ENCODE measurements at regions not wholly inside any gene's neighbourhood (a gene's known extent, or its start where the extent isn't known, plus 50 kb on each side); places are given as distances from the start of the nearest gene placed in this dataset.
"Not testable (repeated sequence)": the region's sequence is repeated elsewhere in the genome, so short reads cannot be mapped to it uniquely, and the experiment has no call there.

DNA sequence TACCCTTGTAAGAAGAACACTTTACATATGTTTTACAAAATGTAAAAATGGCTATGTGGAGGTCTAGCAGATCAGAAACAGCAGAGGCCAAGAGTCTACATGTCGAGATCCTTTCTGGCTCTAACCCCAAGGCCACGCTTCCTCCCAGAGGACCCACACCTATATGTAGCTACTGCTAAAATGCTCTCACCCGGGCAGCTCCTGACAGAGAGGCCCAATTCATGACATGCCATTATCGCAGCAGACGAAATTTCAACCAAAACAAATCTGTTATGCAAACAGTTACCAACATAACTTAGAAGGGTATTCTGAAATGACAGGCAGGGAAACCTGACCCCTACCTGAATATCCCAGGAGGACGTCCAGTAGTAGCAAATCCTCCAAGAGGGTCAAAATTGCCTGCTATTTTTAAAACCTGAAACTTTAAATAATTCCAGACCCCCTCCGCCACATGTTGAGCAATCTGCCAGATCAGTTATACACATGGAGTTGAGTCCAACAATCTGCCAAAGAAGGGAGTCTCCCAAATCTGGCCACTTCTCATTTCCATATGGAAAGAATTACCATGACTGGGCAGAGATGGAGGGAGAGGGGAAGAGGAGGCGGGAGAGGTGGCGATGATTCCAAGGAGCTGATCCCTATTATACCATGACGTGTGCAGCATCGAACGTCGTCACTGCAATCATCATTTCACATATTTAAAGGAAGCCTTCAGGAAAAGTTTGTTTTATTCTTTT is 192.9 kb upstream of the TBL1X start:
- DNase-seq, result no peak

DNA sequence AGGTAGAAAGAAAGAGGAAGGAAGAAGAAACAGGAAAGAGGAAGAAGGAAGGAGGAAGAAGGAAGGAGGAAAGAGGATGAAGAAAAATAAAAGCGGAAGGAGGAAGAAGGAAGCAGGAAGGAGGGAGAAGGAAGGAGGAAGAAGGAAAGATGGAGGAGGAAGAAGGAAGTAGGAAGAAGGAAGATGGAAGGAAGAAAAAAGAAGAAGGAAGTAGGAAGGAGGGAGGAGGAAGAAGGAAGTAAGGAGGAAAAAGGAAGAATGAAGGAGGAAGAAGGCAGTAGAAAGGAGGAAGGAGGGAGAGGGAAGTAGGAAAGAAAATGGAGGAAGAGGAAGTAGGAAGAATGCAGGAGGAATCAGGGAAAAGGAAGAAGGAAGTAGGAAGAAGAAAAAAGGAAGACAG is 191.1 kb upstream of the TBL1X start:
- no peak for DNase-seq

DNA sequence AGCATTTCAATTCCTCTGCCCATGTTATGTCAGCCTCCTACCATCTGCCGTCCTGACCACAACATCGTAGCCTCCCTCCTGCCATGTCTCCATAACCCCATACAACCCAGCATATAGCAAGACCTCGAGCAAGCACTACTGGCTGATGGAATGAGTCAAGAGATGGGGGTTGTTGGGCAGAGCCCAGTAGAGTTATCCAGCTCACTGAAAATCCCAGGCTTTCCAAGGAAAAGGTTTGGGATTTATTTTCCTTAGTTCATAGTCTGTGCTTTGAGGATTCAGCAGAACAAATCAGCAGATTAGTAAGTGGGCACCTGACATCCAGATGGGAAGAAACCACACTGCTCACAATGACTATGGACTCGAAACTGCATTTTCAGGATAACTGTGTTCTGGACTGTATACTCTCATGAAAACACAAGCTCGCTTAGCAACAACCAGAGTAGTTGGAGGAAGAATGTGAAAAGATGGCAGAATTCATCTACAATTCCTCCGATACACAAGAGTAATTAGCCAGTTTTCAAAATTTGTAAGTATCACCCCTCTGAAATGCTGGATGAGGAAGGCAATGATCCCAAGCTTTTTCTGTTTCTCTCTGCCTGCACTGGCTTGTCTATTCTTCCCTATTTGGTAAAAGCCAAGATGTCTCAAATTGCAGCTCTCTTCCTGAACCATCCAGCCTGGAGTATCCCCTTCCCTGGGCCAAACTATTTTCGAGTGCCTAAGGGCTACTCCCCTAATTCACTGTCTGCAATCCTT is 186.2 kb upstream of the TBL1X start:
- DNase-seq, result no peak

DNA sequence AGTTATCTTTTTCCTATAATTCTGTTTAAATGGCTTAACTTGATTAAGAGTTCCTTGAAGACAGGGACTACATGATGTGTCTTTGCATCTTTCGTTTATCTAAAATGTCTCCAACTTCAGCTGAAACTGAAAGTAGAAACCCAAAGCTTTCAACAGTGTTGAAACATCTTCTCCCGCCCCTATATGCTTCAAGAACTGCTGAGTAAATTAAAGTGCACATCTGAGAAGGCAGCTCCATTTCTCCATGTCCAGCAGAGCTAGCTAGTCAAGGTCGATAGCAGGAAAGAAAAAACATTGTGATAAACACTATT is 185.7 kb upstream of the TBL1X start:
- no peak for DNase-seq

DNA sequence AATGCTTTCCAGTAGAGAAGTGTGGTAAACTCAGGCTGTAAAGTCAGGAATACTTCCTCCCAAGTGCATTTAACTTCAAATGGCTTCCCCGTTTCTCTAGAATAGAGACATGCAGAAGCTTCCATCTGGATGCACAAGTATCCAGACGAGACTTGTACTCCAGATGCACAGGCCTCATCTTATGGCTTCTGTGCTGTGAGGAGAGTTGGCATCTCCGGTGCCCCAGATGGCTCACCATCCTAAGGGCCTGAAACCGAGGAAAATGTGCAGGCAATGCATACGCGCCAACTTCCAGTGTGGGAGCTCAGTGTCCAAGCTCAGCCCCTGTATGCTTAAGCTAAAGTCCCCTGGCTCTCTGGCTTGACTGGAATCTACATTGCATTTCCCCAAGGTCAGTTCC is 184.0 kb upstream of the TBL1X start:
- no peak for DNase-seq

DNA sequence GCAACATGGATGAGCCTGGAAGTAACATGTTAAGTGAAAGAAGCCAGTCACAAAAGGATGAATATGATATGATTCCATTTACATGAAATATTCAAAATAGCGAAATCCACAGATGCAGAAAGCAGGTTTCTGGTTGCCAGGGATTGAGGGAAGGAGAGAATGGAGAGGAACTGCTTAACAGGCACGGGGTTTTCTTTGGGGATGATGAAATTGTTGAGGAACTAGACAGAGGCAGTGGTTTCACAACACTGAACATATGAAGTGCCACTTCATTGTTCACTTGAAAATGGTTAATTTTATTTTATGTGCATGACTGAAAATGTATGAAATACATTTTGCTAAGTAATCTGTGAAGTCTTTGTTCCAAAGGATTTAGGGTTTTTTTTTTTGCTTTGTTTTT is 182.5 kb upstream of the TBL1X start:
- no peak for DNase-seq

DNA sequence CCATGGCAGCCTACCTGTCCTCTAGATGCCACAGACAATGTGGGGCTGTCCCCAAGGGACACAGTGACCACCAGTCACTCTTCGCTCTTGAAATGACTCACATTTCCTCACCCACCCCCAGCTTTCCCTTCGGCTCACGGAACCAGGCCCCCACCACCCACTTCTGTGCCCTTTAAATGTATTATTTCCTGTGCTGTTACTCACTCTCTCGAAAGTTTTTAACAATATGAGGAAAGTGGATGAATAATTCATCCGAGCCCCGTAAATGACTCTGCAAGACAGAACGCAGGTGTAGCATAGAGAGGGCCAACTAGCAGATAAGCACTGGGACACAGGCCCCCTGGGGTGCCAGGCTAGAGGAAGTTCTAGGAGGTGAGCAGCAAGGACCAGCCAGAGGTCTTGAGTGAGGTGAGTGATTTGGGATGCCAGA is 179.5 kb upstream of the TBL1X start:
- no peak for DNase-seq

DNA sequence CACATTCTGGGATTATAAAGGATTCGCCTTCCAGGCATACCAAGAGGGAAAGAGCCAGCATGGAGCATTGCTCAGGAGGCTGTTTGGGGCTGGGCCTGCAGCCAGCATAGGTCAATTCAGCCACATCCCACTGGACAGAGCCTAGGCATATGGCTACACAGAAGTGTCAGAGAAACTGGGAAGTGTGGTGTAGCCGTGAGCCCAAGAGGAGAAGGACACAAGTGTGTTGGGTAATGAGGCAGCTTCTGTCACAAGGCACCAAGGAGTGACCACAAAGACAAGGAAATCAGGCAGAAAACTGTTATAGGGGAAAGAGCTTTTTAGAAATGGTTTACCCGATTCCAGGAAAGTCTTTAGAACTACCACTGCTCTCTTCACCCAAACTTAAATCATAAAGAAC is 178.6 kb upstream of the TBL1X start:
- no peak for DNase-seq

DNA sequence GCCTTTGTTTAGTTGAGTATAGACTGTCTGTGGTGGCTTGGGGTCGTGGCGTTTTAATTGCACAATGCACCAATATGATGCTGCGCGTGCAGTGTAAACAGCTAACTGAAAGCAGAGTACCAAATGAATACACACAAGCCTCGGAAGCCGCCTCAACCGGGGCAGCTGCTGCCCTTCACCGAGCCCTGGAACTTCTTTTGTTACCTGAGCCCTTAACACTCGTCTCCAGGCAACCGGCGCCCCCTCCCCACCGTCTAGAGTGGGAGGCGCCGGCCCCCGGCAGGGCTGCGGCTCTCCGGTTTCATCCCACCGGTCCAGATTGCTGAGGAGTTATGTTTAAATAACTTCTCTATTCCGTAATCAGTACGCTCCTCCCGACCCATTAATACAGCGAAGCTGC is 173.2 kb upstream of the TBL1X start:
- no peak for DNase-seq

DNA sequence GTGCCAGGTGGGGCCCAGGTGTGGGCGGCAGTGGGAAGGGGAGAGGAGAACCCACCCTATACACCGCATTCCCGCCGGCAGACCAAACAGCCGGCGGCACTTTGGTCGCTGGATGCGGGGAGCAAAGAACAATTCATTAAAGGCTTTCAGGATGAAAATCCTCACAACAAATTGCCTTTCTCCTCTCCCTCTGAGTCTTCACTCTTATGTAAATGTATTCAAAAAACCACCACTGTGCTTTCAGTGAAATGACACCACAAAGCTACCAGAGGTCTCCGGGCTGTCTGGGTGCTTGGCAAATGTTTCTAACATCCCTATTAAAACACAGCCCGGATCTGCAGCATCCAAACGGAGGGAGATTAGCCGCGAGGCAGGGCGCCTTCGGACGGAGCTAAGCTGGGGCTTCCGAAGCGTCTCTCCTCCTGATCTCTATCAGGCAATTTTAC is 171.8 kb upstream of the TBL1X start:
- no peak for DNase-seq

DNA sequence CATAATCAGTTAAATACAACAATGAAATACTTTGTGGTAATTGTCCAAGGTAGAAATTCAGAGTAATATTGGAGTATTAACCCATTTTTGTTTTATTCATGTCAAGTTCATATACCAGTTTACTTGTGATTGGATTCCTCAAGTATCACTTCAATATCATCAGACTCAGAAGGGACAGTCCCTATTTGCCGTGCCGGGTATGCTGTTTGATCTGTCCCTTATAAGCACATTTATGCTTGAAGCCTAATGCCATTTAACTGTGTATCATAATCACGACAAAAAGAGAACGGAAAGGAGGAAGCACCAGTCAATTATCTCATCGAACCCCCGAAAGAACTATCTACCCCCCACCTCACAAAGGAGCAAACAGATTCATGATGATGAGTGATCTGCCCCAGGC is 171.0 kb upstream of the TBL1X start:
- DNase-seq, result no peak

DNA sequence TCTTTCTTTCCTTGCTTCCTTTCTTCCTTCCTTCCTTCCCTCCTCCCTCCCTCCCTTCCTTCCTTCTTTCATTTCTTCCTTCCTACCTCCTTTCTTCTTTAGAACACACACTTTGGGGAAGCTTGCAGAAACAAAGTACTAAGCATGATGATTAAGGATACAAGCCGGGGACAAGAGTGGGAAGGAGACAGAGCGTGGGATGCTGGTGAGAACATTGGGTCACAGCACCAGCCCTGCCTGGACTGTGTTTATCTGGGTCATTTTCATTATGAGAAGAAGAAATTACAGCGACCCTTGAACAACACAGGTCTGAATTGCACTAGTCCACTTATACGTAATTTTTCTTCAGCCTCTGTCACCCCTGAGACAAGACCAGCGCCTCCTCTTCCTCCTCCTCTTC is 169.3 kb upstream of the TBL1X start:
- DNase-seq, result no peak

DNA sequence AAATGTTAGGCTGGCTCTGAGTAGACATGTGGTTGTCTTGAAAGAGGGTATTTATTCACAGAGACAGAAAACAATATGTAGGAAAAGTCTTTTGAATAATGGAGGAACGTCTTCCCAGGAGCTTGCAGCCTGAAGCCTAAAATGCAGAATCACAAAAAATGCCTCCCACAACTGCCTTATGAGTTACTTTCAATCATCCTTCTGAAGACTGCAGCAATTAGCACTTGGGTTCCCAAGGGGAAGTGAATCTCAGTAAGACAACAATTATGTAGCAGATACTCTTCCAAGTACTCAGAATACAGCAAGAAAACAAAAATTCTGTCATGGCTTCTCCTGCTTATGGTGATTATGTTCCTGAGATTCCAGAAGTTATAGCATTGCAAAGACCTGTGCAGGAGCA is 166.6 kb upstream of the TBL1X start:
- DNase-seq, result no peak

DNA sequence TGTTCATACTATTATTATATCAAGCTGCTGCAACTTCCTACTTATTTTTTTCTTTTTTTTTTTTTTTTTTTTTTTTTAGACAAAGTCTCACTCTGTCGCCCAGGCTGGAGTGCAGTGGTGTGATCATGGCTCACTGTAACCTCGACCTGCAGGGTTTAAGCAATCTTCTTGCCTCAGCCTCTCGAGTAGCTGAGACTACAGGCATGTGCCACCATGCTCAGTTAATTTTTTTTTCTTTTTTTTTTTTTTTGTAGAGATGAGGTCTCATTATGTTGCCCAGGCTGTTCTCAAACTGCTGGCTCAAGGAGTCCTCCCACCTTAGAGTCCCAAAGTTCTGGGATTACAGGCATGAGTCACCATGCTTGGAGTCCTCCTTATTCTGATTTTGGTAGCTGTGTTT is 165.2 kb upstream of the TBL1X start:
- DNase-seq, result not testable (repeated sequence)

DNA sequence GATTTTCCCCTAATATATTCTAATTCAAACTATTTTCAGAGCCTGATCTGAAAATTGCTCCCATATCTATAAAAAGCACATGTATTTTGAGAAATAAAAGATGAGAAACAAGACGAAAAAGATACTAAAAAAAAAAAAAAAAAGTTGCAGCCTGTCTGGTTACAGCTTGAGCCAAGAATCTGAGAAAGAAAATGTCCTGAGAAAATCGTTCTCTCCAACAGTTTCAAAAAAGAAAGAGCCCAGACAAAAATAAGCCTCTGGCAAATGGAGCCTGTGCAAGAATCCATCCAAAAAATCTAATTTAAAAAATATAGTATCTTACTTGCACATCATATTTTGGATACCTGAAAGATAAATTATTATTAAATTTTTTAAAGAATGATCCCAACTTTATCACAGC is 163.0 kb upstream of the TBL1X start:
- no peak for DNase-seq

DNA sequence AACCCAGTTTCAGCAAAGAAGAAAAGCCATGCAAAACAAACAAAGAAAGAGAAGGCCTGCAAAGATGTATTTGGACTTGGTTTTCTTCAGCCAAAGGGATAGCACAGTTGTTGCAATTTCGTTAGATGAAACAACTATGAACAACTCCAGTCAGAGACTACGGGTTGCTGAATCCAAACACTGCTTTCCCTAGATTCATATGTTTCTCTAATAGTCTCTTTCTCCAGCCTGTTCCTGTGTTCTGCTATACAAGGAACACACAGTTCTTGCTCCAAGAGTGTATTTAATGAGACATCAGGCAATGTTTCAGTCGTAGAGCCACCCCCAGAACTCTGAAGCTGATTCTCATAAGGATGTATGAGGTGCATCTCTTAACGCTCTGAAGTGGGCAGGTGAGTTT is 162.5 kb upstream of the TBL1X start:
- no peak for DNase-seq

DNA sequence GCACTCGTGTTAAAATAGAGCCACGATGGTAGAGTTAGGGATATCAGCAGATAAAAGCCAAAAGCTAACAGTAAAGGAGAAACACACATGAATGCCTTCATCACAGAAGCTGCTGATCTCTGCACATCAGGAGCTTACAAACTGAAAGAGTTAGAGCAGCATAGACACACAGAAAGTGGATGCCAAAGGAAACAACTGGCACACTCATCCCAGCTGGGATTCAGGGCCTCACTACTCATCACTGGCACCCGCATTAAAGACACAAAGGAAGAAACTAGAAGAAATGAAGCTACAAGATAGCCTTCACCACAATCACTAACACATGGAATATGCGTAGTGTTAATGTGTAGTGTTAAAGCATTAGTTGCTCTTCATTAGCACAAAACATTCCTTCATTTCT is 156.4 kb upstream of the TBL1X start:
- DNase-seq, result no peak

DNA sequence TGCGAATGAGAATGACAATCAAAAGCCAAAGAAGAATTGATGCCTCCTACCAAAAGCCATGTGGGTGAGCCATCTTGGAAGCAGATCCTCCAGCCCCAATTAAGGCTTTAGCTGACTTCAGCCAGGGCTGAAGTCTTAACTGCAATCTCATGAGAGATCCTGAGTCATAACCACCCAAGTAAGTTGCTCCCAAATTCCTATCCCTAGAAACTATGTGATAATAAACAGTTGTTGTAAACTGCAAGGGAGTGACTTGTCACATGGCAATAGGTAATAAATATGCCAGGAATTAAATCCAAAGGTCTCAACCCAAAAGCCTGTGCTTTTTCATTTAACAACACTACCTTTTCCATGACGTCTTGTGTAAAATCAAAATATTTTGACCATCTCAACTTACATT is 154.2 kb upstream of the TBL1X start:
- no peak for DNase-seq

DNA sequence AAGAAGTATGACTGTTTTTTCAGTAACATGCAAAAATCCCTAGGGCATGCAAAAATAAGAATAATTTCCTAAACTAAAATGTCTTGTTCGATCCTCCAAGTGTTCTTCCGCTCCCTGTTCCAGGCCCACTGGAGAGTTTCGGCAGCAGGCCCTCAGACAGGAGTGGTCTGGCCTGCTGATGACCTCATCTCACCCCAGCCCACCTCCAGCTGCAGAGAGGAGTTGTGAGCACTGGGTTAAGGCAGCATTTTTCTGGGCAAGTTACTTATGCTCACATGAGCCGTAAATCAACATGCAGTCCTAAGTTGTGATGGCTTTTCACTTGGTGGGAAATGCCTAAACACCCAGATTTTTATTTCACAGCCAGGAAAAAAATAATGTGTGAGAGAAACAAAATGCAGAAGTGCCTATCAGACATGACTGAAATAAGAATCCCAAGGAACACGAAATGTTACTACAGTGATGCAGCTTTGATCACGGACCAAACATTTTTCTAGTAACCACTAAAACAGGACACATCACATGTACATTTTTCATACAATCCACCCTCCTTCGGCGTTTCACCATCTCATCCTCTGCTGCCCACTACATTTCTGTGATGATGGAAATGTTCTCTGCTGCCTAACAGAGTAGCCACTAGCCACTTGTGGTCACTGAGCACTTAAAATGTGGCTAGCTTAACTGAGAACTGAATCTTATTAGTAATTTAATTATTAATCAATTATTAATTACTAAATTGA is 153.3 kb upstream of the TBL1X start:
- no peak for DNase-seq

DNA sequence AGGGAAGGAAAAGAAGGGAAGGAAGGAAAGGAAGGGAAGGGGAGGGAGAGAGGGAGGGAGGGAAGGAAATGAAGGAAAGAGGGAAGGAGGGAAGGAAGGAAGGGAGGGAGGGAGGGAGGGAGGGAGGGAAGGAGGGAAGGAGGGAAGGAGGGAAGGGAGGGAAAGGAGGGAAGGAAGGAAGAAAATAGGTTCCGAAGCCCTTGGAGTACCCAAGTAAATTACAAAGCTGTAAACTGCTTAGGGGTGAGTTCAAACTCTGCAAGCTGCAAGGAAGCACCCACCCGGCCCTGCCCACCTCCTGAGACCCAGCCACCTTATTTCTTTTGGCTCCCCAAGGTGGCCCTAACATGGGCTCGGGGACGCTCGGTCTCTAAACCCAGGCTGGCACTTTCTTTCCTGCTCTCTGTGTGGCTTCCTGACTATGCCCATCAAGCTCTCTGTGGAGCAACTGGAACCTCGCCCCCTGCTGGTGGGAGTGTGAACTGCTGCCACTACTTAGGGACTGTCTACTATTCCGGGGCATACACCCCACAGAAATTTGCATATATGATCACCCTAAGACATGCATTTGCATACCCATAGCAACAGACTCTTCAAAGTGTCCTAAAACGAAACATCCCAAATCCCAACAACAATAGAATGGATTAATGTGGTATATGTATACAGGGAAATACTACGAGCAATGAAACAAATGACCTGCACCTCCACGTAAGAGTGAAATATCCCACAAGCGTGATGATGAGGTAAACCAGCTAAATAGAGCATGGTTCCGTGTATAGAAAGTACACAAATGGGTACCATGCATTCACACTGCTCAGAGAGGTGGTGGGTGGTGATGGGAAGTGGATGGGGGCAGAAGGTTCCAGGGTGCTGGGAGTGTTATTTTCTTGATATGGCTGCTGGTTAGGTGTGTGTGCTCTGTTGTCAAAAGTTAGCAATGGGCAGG is 151.7 kb upstream of the TBL1X start:
- DNase-seq, result peak; percentile 71

DNA sequence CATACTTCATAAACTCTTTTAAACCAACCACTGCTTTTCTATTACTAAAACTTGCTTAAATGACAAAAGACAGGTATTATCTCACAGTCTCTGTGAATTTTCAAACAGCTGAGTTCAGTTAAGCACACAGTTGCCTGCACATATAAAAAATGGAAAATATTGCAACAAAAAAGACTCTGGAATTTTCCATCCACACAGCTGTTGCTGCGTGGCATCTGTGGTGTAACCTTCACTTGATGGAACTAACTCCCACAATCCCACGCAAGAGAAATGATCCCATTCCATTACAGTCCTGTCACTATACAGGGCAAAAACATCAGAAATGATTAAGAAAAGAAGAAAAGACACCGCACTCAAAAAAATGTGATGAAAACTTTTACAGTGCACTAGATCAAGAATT is 149.8 kb upstream of the TBL1X start:
- no peak for DNase-seq

DNA sequence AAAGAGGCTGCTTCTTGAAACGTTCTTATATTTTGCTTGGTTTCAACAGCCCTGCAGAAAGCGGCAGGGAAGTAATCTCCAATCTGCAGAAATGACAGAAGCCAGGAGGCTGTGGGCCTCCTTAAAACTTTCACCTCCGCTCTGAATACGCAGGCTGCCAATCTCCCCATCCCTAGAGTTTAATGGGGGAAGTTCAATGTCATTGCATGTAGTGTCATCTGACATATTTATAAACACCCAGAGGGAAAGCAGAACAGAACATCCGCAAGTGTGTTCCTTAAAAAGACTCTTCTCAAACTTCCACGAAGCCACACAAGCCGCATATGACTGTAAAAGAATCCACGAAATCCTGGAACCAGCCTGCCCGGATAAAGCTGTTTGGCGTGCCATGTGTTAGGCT is 148.8 kb upstream of the TBL1X start:
- DNase-seq, result no peak

DNA sequence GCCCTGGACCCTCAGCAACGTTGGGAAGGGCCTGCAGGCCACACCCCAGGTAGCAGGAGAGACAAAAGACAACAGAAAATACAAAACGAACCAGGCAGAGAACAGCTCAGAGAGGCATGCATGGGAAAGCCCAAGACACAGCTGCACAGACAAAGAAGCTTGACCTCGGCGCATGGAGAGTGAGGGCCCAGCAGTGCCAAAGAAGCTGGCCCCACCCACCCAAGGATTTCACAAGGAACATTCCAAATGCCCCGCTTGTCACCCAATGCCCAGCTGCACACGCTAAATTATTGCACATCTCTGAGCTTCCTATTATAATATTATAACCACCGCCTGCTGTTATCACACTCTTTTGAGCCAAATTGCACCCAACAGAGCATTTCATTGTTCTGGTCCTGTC is 147.7 kb upstream of the TBL1X start:
- no peak for DNase-seq
